ACC112 (cell line): ENCODE measurements at regions not wholly inside any gene's neighbourhood (a gene's known extent, or its start where the extent isn't known, plus 50 kb on each side); places are given as distances from the start of the nearest gene placed in this dataset.
A peak's percentile ranks its signal among the peaks of the same experiment; 100 is the strongest.

Source experiments
- H2AFZ ChIP-seq: fragments of 200-600 bp; sonication (generic); one replicate; pipeline ENCODE4 v1.6.0; 2017; ENCODE audit warnings: antibody characterized with exemption, low read length; ENCODE audit not compliant: unreplicated experiment
- H3K27ac ChIP-seq: fragments of 200-600 bp; sonication (generic); 2 replicates; pipeline ENCODE4 v1.5.1; 2014; ENCODE audit warnings: low read depth, mild to moderate bottlenecking, antibody characterized with exemption, low read length, moderate library complexity
- H3K27me3 ChIP-seq: fragments of 200-600 bp; sonication (generic); 2 replicates; pipeline ENCODE4 v1.6.1; 2014; ENCODE audit warnings: mild to moderate bottlenecking, antibody characterized with exemption, low read length, moderate library complexity, mixed read lengths; ENCODE audit not compliant: insufficient read depth
- H3K36me3 ChIP-seq: fragments of 200-600 bp; sonication (generic); 2 replicates; pipeline ENCODE4 v1.6.1; 2016; ENCODE audit warnings: mild to moderate bottlenecking, antibody characterized with exemption, low read length, moderate library complexity, mixed read lengths; ENCODE audit not compliant: insufficient read depth
- H3K4me1 ChIP-seq: fragments of 200-600 bp; sonication (generic); one replicate; pipeline ENCODE4 v1.6.1; 2016; ENCODE audit warnings: low read length, mixed read lengths; ENCODE audit not compliant: insufficient read depth, unreplicated experiment, control insufficient read depth
- H3K4me3 ChIP-seq: fragments of 200-600 bp; sonication (generic); 2 replicates; pipeline ENCODE4 v1.5.1; 2014; ENCODE audit warnings: mild to moderate bottlenecking, low read depth, low read length
- H3K79me2 ChIP-seq: fragments of 200-600 bp; sonication (generic); one replicate; pipeline ENCODE4 v1.6.0; 2016; ENCODE audit warnings: low read length; ENCODE audit not compliant: control insufficient read depth, unreplicated experiment, insufficient read depth

DNA sequence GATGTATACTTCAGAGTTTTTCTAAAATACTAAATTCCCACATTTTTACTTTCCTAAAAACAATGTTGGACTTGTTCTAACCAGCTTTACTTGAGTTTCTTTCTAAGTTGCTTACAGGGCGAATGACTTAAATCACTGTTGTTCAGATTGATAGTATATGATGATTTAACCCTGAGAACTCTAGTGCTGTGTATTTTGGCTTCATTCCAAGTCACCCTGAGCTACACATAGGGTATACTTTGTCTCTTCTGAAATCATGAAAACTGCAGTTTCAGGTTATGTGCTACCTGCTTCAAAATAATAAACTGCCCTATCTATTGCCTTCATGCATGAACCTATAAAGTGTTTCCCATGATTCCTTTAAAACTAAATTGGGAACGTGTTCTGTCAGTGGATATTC lies 162.5 kb upstream of the PDE3A start:
- H3K36me3 ChIP-seq: no peaks in the 10 kb centered on the region
- H3K27me3 ChIP-seq: no peaks in the 10 kb centered on the region
- no peaks in the 10 kb centered on the region for H3K4me1 ChIP-seq
- H3K27ac ChIP-seq: no peak overlapping the region
- no peaks in the 10 kb centered on the region for H3K79me2 ChIP-seq
- no peak overlapping the region for H3K4me3 ChIP-seq
- H2AFZ ChIP-seq: no peak overlapping the region

- Histone ChIP-seq H3K36me3 (no peaks in the 10 kb centered on the region), H3K4me3 (no peak overlapping the region), H3K4me1 (peaks cover under 1% of the 10 kb centered on the region), H3K79me2 (no peaks in the 10 kb centered on the region), H3K27me3 (no peaks in the 10 kb centered on the region), H2AFZ (no peak overlapping the region), H3K27ac (no peak overlapping the region)
Measured at GRCh38 chr12:20206410-20206809, 161.9 kb upstream of the PDE3A start.

DNA sequence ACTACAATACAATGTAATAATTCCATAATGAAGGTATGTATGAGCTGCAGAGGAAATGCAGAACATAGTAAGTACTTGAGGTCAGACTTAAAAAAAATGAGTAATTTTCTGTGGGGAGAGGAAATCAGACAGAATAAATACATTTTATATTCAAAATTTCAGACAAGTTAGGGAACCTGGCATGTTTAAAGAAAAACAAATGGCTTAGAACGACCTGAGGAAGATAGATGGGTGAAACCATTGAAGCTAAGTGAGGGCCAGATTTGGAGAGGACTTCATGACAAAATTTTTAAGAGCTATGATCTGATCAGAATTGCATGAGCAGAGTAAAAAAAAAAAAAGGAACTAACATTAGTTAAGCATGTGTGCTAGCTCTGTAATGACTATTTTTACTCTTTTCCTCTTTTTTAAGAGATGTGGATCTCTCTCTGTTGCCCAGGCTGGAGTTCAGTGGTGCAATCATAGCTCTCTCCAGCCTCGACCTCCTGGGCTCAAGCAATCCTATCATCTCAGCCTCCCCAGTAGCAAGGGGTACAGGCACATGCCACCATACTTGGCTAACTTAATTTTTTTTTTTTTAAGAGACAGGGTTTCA lies 157.6 kb upstream of the PDE3A start:
- Histone ChIP-seq H3K27me3 (no peaks in the 10 kb centered on the region), H2AFZ (no peak overlapping the region), H3K27ac (no peak overlapping the region), H3K4me3 (no peak overlapping the region), H3K4me1 (peaks cover 17% of the 10 kb centered on the region), H3K36me3 (no peaks in the 10 kb centered on the region), H3K79me2 (no peaks in the 10 kb centered on the region)

DNA sequence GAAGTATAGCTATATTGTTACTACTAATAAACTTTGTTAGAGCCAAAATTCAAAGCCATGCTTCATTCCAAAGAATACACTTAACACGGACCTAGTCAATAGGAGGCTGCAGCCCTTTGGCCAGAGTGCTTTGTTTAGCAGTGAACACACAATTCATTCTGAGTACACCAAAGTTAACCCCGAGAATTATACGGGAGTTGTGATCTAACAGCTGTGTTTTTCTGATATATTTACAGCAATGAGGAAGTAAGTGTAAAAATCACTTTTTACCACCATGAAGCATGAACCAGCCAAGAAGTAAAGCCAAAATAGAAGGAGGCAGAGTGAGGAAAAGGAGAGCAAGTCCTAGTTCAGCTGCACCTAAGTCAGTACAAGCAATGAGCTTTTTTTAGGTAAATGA lies 156.8 kb upstream of the PDE3A start:
- H3K4me3 ChIP-seq: no peak overlapping the region
- no peak overlapping the region for H2AFZ ChIP-seq
- H3K79me2 ChIP-seq: no peaks in the 10 kb centered on the region
- no peaks in the 10 kb centered on the region for H3K27me3 ChIP-seq
- peaks cover 17% of the 10 kb centered on the region for H3K4me1 ChIP-seq
- H3K27ac ChIP-seq: peak overlapping the region; percentile 73; the same call in 1 of the 2 replicates
- H3K36me3 ChIP-seq: no peaks in the 10 kb centered on the region

DNA sequence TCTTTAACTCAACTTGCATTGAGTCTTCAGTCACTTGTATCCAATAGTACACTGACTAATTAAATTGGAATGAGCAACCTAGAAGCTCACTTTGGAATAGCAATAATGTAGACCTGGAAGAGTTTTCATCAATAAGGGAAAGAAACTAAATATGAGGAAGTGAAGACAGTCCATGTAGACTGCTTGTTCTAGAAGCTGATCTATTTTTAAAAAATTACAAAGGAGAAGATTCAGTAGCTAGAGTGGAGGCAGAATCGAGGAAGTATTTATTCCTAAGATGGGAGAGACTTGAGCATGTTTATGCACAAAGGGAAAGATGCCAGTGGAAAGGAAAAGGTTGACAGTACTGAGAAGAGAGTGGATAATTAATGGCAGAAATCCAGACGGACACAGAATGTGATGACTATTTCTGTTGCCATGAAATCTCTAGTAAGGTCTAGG lies 156.3 kb upstream of the PDE3A start:
- no peaks in the 10 kb centered on the region for H3K79me2 ChIP-seq
- peak overlapping the region; percentile 73 for H3K27ac ChIP-seq
- no peaks in the 10 kb centered on the region for H3K36me3 ChIP-seq
- H3K4me3 ChIP-seq: no peak overlapping the region
- no peak overlapping the region for H2AFZ ChIP-seq
- H3K27me3 ChIP-seq: no peaks in the 10 kb centered on the region
- peaks cover 17% of the 10 kb centered on the region for H3K4me1 ChIP-seq

- Histone ChIP-seq H3K27me3 (no peaks in the 10 kb centered on the region), H3K36me3 (no peaks in the 10 kb centered on the region), H2AFZ (no peak overlapping the region), H3K4me3 (peak overlapping the region; percentile 43), H3K79me2 (no peaks in the 10 kb centered on the region), H3K27ac (peak overlapping the region; percentile 75), H3K4me1 (peaks cover 17% of the 10 kb centered on the region)
Measured at GRCh38 chr12:20212658-20213555, 155.4 kb upstream of the PDE3A start.

DNA sequence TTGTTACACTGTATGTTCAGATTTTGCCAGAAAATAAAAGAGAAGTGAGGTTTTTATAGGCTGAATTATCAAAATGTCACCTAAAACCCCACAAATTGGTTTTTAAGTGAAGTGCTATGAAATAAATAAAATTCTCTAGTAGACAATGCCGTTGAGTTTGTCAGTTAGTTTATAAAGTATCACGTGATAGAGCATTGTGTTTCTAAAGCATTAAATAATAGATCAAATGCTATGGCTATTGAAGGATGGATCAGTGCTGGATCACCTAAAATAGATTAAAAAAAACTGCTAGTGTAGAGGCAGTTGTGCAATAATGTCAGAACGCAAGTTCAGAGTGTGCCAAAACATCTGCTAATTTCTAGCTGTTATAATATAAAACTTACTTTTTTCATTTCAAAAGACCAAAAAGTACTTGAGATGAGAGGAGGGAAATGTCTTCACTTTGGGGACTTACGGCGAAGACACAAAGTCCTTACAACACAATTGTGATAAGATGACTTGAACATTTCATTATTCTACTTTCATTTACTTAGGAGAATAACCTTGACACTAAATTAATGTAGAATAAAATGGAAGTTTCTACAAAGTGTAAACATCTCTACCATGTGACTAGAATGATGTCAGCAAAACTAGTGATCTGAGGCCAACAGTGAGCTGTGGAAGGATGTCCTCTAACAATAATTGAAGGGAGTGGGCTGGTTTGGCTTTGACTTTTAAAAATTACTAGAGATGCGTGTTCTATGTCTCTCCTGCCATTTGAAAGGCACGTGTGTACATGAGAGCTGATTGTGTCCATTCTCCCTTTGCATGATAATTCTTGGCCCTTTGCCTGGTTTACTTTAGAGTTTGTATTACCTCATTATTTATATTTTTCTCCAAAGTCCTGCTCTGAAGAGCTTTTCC lies 154.4 kb upstream of the PDE3A start:
- Histone ChIP-seq H2AFZ (no peak overlapping the region), H3K4me1 (peaks cover 17% of the 10 kb centered on the region), H3K36me3 (no peaks in the 10 kb centered on the region), H3K4me3 (no peak overlapping the region), H3K79me2 (no peaks in the 10 kb centered on the region), H3K27ac (no peak overlapping the region), H3K27me3 (no peaks in the 10 kb centered on the region)

GRCh38 chr12:20220339-20220738 lies 148.0 kb upstream of the PDE3A start:
- H3K27me3 ChIP-seq: no peaks in the 10 kb centered on the region
- no peak overlapping the region for H2AFZ ChIP-seq
- H3K4me3 ChIP-seq: no peak overlapping the region
- no peaks in the 10 kb centered on the region for H3K79me2 ChIP-seq
- no peak overlapping the region for H3K27ac ChIP-seq
- no peaks in the 10 kb centered on the region for H3K4me1 ChIP-seq
- no peaks in the 10 kb centered on the region for H3K36me3 ChIP-seq

DNA sequence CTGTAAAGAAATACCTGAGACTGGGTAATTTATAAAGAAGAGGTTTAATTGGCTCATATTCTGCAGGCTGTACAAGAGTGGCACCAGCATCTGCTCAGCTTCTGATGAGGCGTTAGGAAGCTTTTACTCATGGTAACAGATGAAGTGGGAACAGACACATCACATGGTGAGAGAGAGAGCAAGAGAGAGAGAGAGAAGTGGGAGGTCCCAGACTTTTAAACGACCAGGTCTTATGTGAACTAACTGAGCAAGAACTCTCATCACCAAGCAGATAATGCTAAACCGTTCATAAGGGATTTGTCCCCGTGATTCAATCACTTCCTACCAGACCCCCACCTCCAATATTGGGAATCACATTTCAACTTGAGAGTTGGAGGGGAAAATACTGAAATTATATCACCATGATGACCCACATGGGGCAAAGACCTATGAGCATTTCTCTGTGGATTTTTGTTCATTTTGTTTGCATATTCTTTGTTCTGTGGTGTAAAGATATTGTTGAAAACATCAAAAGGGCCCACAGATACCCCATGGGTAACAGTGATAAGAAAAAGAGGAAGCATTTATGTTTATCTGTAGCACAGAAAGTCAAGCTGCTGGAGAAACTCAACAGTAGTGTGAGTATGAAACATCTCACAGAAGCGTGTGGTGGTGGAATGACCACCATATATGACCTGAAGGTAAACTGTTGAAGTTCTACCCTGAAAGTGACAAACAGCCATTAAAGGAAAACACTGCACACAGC lies 135.2 kb upstream of the PDE3A start:
- no peaks in the 10 kb centered on the region for H3K79me2 ChIP-seq
- no peak overlapping the region for H2AFZ ChIP-seq
- no peak overlapping the region for H3K4me3 ChIP-seq
- H3K27me3 ChIP-seq: no peaks in the 10 kb centered on the region
- no peaks in the 10 kb centered on the region for H3K36me3 ChIP-seq
- no peaks in the 10 kb centered on the region for H3K4me1 ChIP-seq
- H3K27ac ChIP-seq: no peak overlapping the region

- H3K4me1 ChIP-seq: no peaks in the 10 kb centered on the region
- H3K79me2 ChIP-seq: no peaks in the 10 kb centered on the region
- H3K36me3 ChIP-seq: no peaks in the 10 kb centered on the region
- no peak overlapping the region for H2AFZ ChIP-seq
- H3K4me3 ChIP-seq: no peak overlapping the region
- no peaks in the 10 kb centered on the region for H3K27me3 ChIP-seq
- no peak overlapping the region for H3K27ac ChIP-seq
Measured at GRCh38 chr12:20234474-20234873, 133.9 kb upstream of the PDE3A start.
